SKM-1 treated with dmso at 0.1 percent for 144 hours (cell line): ENCODE measurements at regions not wholly inside any gene's neighbourhood (a gene's known extent, or its start where the extent isn't known, plus 50 kb on each side); places are given as distances from the start of the nearest gene placed in this dataset.

ENCODE experiments used
- DNase-seq: peaks from one replicate; lab custom pipeline; 2025; ENCODE audit not compliant: unreplicated experiment; lab: John Stamatoyannopoulos, UW

DNA sequence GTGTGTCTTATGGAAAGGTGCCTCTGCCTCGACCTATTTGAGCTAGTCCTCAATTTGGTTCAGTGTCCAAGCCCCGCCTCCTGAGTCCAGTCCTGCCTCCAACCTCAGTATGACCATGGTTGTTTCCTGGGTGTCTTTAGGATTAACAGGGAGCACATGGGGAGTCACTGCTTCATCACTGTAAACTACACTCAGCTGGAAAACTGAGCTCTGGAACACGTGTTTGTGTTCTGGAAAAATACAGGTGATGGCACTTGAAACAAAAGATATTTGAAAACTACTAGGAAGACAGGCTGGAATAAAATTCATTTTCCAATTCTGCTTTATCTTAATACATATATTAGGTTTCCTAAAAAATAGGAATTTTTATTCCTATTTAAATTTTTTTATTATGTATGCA lies 1187.3 kb upstream of the TMEM132C start:
- no peak for DNase-seq

GRCh38 chr12:127081058-127081457 lies 1185.9 kb upstream of the TMEM132C start:
- DNase-seq: no peak

GRCh38 chr12:127083008-127083949 lies 1183.7 kb upstream of the TMEM132C start:
- DNase-seq: peak; percentile 13

GRCh38 chr12:127101076-127101475 lies 1165.9 kb upstream of the TMEM132C start:
- DNase-seq: no peak

- DNase-seq: no peak
Observed at GRCh38 chr12:127106041-127106440, 1160.9 kb upstream of the TMEM132C start.

- DNase-seq: no peak
Observed at GRCh38 chr12:127106697-127107096, 1160.3 kb upstream of the TMEM132C start.

GRCh38 chr12:127107744-127108143 lies 1159.2 kb upstream of the TMEM132C start:
- no peak for DNase-seq

GRCh38 chr12:127108360-127109215 lies 1158.4 kb upstream of the TMEM132C start:
- peak; percentile 5 for DNase-seq

- DNase-seq: no peak
Observed at GRCh38 chr12:127113945-127114344, 1153.0 kb upstream of the TMEM132C start.

DNA sequence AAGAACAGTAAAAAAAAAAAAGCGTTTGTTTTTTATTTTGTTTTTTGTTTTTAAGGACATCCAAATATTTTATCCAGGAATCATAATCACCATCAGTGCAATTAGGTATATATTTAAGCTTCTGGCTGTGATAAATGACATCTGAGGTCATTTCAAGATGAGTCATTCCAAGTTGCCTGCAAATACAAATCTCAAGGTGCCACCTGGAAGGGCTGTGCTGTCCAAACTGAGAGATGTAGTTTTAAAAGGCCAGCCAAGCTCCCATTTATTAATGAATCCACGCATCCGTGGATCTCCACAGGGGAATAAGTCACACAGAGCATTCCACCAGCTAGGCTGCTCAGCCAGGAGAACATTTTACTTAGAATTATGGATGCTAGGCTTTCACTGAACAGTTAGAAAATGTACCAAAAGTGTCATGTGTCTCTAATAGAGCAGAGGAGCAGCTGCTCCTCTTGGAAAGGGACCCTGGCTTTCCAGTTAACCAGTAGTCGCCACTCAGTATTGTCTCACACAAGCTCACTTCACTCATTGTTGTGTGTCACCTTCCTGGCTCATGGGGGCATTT lies 1151.4 kb upstream of the TMEM132C start:
- DNase-seq: no peak

DNA sequence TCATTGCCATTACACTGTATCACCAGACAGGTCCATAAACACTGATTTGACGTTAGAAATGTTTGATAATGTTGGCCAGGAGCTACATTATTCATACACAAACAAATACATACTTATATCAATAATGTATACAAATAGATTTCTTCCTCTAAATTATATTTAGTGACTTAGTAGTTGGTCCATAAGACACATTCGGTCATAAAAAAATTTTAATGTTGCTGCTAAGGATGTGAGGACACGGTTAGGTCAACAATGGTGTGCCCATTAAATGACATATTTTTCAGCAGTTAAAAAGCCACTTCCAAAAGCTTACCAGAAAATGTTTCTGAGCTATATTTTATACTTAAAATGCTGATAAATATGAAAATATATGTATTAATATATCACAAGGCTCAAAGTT lies 1148.7 kb upstream of the TMEM132C start:
- no peak for DNase-seq

- DNase-seq: no peak
Observed at GRCh38 chr12:127119600-127120140, 1147.3 kb upstream of the TMEM132C start.

GRCh38 chr12:127120851-127121250 lies 1146.1 kb upstream of the TMEM132C start:
- DNase-seq: no peak

DNA sequence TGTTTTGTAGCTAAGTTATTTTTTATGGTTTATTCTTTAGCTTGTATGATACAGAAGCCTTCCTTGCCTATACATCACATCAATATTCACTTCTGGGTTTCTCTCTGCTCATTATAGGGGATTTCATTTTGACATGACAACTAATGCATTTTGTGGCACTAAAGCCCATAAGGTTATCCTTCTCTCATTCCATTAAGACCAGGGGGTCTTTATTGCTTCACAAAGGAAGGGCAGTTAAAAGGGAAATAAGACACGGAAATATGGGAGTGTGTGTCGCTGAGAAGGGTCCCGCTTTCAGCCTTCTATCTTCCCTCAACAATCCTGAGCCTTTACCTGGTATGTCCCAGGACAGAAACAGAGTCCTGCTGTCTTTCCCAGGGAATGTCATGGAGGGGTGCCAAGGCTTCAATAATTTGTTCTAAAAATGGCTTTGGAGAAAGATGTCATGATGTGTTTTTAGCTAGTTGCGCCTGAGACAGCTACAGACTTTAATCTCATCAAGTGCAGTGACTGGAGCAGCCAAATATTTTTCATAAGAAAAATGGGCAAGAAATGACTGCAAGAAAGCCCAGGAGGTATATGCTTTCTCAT lies 1145.4 kb upstream of the TMEM132C start:
- no peak for DNase-seq

- no peak for DNase-seq
Observed at GRCh38 chr12:127125607-127126259, 1141.2 kb upstream of the TMEM132C start.

- no peak for DNase-seq
Observed at GRCh38 chr12:127126260-127126628, 1140.7 kb upstream of the TMEM132C start.

GRCh38 chr12:127127897-127128296 lies 1139.1 kb upstream of the TMEM132C start:
- DNase-seq: no peak

- no peak for DNase-seq
Observed at GRCh38 chr12:127130506-127131124, 1136.4 kb upstream of the TMEM132C start.

DNA sequence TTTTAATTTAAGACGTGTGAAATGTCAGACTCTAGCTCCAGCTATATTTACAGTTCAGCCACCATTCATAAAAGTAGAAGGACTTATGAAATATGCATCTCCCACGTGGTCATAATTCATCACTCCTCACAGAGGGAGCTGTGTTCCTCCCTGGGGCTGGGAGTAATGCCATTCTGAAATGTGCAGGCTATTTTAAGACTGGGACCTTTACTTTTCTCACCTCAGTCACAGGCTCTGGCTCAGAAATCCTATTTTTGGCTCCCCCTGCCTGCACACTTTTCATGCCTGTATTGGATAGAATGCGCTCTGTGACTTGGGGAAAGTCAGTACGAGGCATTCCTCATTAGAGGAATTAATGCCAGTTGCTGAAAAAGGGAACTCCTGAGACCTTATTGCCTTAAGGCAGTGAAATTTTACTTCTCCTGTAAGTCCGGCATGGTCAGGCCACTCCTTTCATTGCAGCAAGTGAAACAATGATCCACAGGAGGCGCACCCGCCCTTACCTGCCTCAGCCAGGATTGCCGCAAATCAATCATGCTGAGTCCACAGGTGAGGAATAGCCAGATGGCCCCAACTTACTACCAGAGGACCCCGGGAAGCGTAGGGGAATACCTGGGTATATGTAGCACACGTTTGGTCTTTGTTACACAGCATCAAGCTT lies 1133.2 kb upstream of the TMEM132C start:
- DNase-seq: no peak
